Epithelial cell of proximal tubule (primary cell): ENCODE measurements at regions not wholly inside any gene's neighbourhood (a gene's known extent, or its start where the extent isn't known, plus 50 kb on each side); places are given as distances from the start of the nearest gene placed in this dataset.

Experiments
- DNase-seq: peaks from one replicate; pipeline ENCODE4 v3.0.0-alpha.2; 2011; ENCODE audit warnings: low read depth
- H3K4me3 ChIP-seq: 2 replicates; pipeline ENCODE4 v1.5.1; 2011; ENCODE audit warnings: low read depth, mild to moderate bottlenecking, low read length
- TF ChIP-seq, protein P1 (sequence below): conservative IDR thresholded peaks from 2 replicates; pipeline ENCODE4 v1.5.1; 2012; ENCODE audit warnings: low read depth, mild to moderate bottlenecking, low read length

DNA sequence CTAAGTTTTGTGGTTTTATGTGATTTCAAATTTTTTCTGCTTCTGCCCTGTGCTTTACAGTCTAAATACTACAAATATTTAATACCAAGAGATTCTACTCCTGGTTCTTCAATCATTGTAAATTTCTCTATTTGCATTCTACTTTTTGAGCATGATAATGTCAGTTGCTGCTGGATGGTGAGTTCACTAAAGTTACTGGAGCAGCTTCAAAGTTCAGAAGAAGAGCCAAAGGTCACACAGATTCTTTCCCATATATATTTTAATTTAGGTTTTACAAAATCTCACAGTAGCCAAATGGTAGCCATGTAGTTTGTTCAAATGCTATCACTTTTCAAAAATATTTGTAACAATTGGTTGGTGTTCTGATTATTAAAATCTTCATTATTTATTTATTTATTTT lies 378.7 kb downstream of the TMEM232 start:
- no peak for DNase-seq
- TF ChIP-seq, protein P1, sequence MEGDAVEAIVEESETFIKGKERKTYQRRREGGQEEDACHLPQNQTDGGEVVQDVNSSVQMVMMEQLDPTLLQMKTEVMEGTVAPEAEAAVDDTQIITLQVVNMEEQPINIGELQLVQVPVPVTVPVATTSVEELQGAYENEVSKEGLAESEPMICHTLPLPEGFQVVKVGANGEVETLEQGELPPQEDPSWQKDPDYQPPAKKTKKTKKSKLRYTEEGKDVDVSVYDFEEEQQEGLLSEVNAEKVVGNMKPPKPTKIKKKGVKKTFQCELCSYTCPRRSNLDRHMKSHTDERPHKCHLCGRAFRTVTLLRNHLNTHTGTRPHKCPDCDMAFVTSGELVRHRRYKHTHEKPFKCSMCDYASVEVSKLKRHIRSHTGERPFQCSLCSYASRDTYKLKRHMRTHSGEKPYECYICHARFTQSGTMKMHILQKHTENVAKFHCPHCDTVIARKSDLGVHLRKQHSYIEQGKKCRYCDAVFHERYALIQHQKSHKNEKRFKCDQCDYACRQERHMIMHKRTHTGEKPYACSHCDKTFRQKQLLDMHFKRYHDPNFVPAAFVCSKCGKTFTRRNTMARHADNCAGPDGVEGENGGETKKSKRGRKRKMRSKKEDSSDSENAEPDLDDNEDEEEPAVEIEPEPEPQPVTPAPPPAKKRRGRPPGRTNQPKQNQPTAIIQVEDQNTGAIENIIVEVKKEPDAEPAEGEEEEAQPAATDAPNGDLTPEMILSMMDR = no peak
- H3K4me3 ChIP-seq = no peak overlapping the region

DNA sequence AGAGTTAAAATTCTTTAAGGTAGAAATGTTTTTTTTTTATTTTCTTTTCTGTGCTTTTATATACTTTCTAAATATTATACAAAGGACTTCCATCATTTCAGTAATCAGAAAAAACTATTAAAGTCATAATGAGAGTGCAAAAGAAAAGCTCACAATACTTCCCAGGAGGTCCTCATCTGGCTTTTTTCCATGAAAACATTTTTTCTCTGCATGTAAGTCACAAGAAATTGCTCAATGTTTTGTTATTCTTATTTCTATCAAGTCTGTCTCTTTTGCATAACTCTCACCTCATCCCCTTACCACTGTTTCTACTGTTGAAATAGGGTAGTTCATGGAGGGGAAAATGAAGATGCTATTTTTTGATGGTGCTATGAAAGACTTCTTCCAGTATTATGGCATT lies 375.0 kb downstream of the TMEM232 start:
- TF ChIP-seq, protein P1 = no peak
- no peak for DNase-seq
- H3K4me3 ChIP-seq = no peak overlapping the region

DNA sequence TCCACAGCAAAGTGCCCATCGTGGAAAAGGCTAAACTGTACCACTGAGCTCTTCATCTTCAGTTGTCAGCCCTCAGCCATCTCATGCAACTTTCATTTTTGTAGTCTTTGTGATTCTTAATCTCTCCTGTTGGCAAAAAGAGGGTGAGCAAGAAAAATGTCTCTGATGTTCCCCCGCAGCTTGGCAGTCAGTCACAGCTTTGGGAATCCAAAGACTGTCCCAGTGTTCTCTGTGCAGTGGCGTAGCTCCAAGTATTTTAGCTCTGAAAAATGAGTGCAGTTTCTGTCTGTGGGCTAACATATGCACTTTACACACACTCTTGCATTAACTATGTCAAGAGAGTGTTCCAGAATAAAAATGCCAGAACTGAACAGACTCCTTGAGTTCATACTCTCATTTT lies 372.2 kb downstream of the TMEM232 start:
- no peak for DNase-seq
- H3K4me3 ChIP-seq = no peak overlapping the region
- TF ChIP-seq, protein P1 = no peak

DNA sequence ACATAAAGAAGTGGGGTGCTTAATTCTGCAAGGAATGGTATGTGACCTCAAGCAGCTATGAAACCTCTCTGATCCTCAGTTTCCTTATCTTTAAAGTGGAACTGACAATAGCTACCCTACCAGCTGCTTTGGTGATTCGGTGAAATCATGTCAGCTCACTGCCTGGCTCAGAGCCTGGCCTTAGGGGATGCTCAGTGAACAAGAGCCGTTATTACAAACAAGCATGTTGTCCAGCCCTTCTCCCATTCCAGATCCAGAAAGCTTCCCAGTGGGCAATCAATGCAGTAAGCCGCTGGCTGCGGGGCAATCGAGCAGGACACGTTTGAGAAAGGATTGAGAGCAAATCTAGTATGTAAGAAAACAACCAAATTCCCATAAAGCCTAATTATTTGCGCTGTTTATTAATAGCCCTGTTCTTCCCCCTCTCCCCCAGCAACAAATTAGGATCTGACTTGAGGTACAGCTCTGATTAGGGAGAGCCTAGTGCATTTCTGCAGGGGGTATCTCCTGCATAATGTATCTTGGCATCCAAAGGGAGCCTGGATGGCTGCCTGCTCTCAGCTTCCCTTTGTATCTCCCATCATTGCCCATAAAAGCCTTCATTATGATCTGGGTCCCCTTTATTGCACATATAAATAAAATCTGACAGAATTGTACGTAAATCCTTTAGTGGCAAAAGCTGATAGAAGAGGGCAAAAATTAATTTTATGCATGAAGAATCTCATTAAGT lies 371.4 kb downstream of the TMEM232 start:
- DNase-seq = no peak
- no peak overlapping the region for H3K4me3 ChIP-seq
- TF ChIP-seq, protein P1 = no peak

DNA sequence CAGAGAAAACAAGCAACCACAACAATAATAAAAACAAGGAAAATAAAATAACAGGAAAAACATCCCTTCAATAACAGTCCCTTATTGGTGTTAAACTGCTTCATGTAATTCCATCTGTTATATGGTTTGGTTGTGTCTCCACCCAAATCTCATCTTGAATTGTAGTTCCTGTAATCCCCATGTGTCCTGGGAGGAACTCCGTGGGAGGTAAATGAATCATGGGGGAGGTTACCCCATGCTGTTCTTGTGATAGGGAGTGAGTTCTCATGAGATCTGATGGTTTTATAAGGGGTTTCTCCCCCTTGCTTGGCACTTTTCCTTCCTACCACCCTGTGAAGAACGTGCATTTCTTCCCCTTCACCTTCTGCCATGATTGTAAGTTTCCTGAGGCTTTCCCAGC lies 369.8 kb downstream of the TMEM232 start:
- no peak for DNase-seq

DNA sequence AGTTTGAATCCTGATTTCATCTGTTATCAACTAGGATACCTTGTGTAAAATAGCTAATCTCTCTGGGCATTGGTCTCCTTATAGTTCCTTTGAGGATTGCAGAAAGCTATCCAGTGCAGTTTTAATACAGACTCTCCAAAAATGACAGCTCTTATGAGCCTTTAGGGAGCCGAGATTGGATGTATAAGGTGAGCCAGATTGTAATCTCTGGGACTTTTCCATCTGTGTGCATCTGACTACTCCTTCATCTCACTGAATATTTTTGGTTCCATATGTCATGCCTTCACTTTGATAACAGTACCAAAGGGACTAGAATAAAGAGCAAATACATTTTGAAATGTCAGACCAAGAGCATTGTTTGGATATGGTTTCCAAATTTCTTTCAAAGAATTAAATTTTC lies 367.2 kb downstream of the TMEM232 start:
- H3K4me3 ChIP-seq = no peak overlapping the region
- TF ChIP-seq, protein P1 = no peak
- DNase-seq = no peak

More for the DNA sequence above, 369.8 kb downstream of the TMEM232 start:
- H3K4me3 ChIP-seq = no peak overlapping the region
- TF ChIP-seq, protein P1 = no peak

DNA sequence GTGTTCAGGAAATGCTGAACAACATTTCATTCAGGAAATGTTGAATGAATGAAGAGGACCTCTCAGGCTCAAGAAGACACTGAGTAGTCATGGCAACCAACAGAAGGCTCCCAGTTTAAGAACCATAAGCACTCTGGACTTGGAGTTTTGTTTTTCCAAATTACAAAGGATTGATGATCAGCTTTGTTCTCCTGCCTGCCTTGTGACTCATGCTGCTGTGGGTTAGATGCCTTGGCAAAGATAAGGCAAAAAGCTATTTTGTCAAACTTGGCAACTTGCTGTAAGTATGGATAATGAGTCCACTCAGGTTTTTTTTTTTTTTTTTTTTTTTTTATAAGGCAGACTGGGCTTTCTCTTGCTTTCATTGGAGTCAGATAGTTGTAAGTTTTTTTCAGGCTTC lies 365.0 kb downstream of the TMEM232 start:
- TF ChIP-seq, protein P1 = no peak
- no peak overlapping the region for H3K4me3 ChIP-seq
- DNase-seq = no peak
